Stimulated activated CD4-positive, alpha-beta T cell treated with anti-CD3 and anti-CD28 coated beads, Interleukin-2, amount 100 ng/mL, for 48 hours (primary cell): ENCODE measurements at regions not wholly inside any gene's neighbourhood (a gene's known extent, or its start where the extent isn't known, plus 50 kb on each side); places are given as distances from the start of the nearest gene placed in this dataset.
"Not testable (repeated sequence)": the region's sequence is repeated elsewhere in the genome, so short reads cannot be mapped to it uniquely, and the experiment has no call there.

Experiments used
- DNase-seq, 2 donors: peaks; one replicate each; pipeline ENCODE4 v3.0.0-alpha.2; 2020

DNA sequence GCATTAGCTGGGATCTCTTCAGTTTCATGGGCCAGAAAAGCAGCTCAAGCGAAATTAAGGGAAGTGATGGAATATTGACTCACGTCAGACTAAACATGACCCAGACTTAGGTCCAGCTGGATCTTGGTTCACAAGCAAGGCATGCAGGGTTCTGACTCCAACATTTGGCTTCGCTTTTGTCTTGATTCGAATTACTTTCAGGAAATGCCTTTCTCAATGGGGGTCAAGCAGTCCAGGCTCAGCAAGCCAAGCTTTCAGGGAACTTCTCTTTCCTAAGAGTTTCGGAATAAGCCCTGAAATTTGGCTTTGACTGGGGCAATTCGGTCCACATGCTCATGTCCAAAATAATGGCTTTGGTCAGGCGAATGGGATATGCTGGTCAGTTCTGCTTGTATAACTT is 678.7 kb upstream of the TMEM132C start:
- no peak for DNase-seq

DNA sequence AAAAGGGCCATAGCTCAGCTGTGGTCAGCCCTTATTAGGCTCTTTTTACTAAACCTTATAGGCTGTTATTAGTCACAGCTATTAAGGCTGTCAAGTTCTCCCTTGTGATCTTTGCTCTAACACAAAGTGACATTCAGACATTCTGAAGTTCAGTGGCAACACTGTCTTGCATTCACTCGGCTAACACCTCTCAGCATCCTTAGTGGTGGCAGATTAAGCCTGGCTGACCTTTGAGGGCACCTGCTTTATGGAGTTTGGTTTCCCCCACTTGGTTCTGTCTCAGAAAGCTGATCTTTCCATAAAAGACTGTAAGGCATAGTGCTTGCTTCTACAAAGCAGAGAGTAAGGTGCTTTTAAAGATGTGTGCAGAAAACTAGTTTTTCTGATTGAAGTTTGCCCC is 677.4 kb upstream of the TMEM132C start:
- no peak for DNase-seq

- DNase-seq: no peak
Measured at GRCh38 chr12:127590868-127591267, 676.1 kb upstream of the TMEM132C start.

- no peak for DNase-seq
Measured at GRCh38 chr12:127592245-127592644, 674.7 kb upstream of the TMEM132C start.

- DNase-seq: no peak
Measured at GRCh38 chr12:127594351-127594970, 672.5 kb upstream of the TMEM132C start.

- no peak for DNase-seq
Measured at GRCh38 chr12:127595506-127595905, 671.5 kb upstream of the TMEM132C start.

DNA sequence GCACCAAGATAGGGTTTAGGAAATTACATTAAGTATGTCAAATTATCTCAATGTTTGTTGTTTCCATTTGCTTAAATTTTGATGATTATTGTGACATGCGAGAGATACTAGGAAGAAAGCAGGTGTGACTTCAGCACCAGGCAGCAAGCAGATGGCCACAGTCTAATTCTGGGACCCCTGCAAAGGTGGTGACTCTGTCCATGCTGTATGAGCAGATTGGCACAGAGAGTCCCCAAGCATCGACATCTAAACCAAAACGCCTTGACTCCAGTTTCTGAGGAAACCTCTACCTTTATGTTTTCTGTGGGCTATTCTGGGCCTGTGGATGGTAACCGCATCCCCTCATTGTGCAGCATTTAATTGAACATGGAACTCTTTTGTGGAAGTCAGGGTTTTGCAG is 670.1 kb upstream of the TMEM132C start:
- no peak for DNase-seq

DNA sequence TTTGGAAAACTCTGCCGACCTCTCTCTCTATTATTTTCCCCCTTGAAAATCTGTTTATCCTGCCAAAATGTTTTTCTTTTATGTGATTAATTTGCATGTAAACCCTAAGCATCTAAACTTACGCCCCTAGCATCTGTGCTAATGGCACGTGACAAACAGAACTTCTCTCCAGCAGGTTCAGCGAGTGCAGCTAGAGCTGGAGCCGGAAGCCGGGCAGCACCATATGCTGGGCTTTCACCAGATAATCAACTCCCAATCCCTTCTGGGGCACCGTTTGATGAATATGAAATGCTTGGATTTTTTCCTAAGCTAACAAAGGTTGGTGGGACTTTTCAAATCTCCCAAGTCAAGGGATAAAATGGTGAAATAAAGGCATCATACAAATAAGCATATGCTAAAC is 667.5 kb upstream of the TMEM132C start:
- DNase-seq: no peak

GRCh38 chr12:127600211-127600610 is 666.8 kb upstream of the TMEM132C start:
- DNase-seq: no peak

GRCh38 chr12:127606476-127607015 is 660.4 kb upstream of the TMEM132C start:
- DNase-seq: no peak

- DNase-seq: no peak
Measured at GRCh38 chr12:127607146-127607725, 659.7 kb upstream of the TMEM132C start.

DNA sequence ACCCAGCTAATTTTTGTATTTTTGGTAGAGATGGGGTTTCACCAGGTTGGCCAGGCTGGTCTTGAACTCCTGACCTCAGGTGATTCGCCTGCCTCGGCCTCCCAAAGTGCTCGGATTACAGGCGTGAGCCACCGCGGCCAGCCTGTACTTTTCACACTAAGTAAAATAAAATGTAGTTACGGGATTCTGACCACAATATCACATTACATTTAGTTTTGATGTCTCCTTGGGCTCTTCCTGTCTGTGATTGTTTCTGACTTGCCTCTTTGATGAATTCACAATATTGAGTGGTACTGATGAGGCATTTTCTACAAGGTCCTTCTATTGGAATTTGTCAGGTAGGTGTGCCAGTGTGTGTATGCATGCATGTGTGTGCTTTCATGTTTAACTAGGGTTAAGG is 658.6 kb upstream of the TMEM132C start:
- not testable (repeated sequence) for DNase-seq

- no peak for DNase-seq
Measured at GRCh38 chr12:127613056-127613455, 653.9 kb upstream of the TMEM132C start.

- DNase-seq: no peak
Measured at GRCh38 chr12:127619869-127620734, 646.9 kb upstream of the TMEM132C start.

- no peak for DNase-seq
Measured at GRCh38 chr12:127620735-127621355, 646.1 kb upstream of the TMEM132C start.

- no peak for DNase-seq
Measured at GRCh38 chr12:127621366-127621765, 645.6 kb upstream of the TMEM132C start.

GRCh38 chr12:127623362-127623761 is 643.6 kb upstream of the TMEM132C start:
- no peak for DNase-seq

DNA sequence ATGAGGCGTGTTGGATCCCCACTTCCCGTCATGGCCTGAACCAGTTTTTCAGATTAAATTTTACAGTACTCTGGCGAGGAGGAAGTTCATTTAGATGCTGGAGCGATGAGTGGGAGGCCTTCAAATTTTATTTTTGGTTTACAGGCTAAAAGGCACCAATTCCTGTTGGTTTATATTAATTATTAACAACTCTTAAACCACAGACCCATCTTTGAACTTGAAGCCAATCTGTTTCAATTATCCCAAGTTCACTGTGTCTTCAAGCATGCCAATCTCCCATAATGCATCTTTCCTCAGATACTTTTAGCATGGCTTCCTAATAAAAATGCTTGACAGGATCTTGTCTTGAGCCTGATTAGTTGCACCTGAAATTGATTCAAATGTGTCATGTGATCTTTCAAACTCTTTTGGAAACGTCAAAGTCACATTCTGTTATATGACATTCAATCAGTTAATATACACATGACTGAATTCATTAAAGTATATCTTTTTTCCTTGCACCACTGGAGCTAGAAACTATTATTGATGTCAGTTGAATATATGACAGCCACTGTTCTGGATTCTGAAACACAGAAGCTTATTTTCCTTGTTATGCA is 641.7 kb upstream of the TMEM132C start:
- no peak for DNase-seq

DNA sequence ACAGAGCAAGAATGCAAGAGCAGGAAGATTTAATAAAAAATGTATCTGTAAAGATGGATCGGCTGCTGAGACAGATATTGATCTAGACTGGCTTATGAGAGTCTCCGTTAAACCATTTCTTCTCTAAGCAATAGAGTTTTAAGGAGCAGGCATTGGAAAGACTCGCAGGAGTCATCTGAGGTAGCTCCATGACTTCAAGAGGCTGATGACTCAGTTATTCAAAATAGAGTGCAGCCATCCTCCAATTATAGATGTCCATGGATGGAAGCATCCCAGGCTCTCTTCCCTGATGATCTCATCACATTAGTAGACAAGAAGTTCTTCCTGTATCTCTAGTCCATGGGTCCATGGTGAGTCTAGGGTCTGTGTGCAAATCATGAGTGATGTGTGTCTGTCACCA is 638.3 kb upstream of the TMEM132C start:
- DNase-seq: no peak

- DNase-seq: no peak
Measured at GRCh38 chr12:127629066-127629820, 637.7 kb upstream of the TMEM132C start.

DNA sequence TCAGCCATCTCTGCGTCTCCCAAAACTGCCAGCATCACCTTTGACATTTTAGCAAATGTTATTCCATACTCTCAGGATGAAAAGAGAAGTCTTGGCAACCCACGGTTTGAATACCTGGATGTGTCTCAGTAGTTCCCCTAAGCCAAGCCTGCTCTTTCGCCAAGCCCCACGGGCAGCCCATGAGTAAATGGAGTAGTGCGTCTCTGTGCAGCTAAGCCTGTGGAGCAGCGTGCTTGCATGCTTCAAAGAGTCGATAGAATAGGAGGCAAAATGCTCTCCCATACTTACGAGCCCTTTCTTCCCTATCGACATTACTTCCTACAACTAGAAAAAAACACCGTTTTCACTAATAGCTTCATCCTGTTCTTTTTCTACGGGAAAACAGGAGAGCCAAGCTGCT is 634.5 kb upstream of the TMEM132C start:
- no peak for DNase-seq

GRCh38 chr12:127635838-127636237 is 631.1 kb upstream of the TMEM132C start:
- DNase-seq: no peak
